ENCODE measurements at regions not wholly inside any gene's neighbourhood (a gene's known extent, or its start where the extent isn't known, plus 50 kb on each side); places are given as distances from the start of the nearest gene placed in this dataset.

DNA sequence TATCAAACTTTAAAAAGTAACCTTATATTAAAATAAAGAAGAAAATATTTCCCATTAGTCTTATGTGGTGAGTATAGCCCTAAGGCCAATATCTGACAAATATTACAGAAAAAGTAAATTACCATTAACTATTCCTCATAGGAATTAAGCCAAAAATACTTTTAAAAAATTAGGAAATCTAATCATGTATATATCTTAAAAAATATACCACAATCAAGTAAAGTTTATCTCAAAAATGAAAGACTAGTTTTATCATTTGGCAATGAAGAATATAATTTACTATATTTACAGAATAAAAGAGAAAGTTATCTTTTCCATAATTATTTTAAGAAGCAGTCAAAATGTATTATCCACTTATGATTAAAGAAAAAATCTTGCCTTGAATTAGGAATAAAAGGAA, 458.8 kb upstream of the ZNF462 start:
- Histone ChIP-seq H3K4me1 (ENCODE audit: insufficient read depth, poor library complexity, severe bottlenecking) (peaks cover 15% of the 10 kb centered on the region), H3K4me3 (ENCODE audit: severe bottlenecking) (no peak overlapping the region), H3K27me3 (ENCODE audit: insufficient read depth, poor library complexity, severe bottlenecking) (no peaks in the 10 kb centered on the region), H3K36me3 (ENCODE audit: low read depth) (no peaks in the 10 kb centered on the region), H3K27ac (ENCODE audit: poor library complexity, severe bottlenecking) (no peak overlapping the region), H3K9me3 (ENCODE audit: severe bottlenecking) (no peaks in the 10 kb centered on the region)
- TF ChIP-seq, protein P1, sequence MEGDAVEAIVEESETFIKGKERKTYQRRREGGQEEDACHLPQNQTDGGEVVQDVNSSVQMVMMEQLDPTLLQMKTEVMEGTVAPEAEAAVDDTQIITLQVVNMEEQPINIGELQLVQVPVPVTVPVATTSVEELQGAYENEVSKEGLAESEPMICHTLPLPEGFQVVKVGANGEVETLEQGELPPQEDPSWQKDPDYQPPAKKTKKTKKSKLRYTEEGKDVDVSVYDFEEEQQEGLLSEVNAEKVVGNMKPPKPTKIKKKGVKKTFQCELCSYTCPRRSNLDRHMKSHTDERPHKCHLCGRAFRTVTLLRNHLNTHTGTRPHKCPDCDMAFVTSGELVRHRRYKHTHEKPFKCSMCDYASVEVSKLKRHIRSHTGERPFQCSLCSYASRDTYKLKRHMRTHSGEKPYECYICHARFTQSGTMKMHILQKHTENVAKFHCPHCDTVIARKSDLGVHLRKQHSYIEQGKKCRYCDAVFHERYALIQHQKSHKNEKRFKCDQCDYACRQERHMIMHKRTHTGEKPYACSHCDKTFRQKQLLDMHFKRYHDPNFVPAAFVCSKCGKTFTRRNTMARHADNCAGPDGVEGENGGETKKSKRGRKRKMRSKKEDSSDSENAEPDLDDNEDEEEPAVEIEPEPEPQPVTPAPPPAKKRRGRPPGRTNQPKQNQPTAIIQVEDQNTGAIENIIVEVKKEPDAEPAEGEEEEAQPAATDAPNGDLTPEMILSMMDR (IDR thresholded peaks at IDR 0.05; ENCODE audit: poor library complexity, severe bottlenecking) = no peak
- ATAC-seq (ENCODE audit: low read depth) (no peak), DNase-seq (ENCODE audit: low spot score) (no peak)

DNA sequence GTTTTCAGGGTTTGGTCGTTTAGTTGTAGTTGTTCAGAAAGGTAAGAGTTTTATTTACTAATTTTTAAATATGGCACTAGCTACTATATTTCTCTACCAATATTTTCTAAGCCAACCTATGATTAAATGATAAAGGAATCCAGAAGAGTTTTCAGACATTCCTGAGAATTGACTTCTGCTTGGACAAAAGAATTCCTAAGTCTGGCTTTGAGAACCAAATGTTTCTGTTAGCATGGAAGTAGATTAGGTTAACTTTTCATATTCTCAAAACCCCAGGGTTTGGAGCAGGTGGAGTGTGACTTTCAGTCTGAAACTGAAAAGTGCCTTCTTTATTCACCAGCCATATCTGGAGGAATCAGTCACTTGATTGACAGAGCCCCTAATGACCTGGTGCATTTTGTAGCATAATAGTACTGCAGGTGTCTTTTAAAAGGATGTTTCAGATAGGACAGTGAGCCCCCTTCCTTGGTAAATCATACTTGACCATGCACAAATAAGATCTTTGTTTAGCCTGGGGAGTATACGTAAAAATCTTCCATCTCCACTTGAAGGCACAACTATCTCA, 457.0 kb upstream of the ZNF462 start:
- no peaks in the 10 kb centered on the region for H3K27me3 ChIP-seq (ENCODE audit: insufficient read depth, poor library complexity, severe bottlenecking)
- peaks cover 15% of the 10 kb centered on the region for H3K4me1 ChIP-seq (ENCODE audit: insufficient read depth, poor library complexity, severe bottlenecking)
- TF ChIP-seq, protein P1 (IDR thresholded peaks at IDR 0.05; ENCODE audit: poor library complexity, severe bottlenecking) = no peak
- ATAC-seq (ENCODE audit: low read depth) (peak; percentile 37; the same call in 2 of the 3 replicates), DNase-seq (ENCODE audit: low spot score) (no peak)
- no peaks in the 10 kb centered on the region for H3K9me3 ChIP-seq (ENCODE audit: severe bottlenecking)
- H3K27ac ChIP-seq (ENCODE audit: poor library complexity, severe bottlenecking) = peak overlapping the region; percentile 44
- no peaks in the 10 kb centered on the region for H3K36me3 ChIP-seq (ENCODE audit: low read depth)
- no peak overlapping the region for H3K4me3 ChIP-seq (ENCODE audit: severe bottlenecking)

DNA sequence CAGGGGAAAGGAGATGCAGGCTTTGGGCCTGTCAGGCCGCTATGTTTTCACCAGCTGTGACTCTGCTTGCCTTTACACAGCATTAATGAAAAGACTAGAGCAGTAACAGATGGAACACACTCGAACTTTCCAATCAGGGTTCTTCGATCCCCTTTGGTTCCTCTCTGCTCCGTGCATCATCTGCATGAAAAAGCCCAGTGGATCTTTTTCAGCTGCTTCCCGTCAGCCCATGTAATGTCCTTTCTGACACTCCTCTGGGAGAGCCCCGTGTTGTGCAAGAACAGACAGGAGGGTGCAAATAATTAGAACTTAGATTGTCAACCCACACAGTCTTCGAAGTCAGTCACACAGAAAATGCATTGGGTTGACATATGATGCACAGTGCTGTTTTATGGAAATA, 448.9 kb upstream of the ZNF462 start:
- H3K9me3 ChIP-seq (ENCODE audit: severe bottlenecking) = no peaks in the 10 kb centered on the region
- H3K4me1 ChIP-seq (ENCODE audit: insufficient read depth, poor library complexity, severe bottlenecking) = no peaks in the 10 kb centered on the region
- no peak overlapping the region for H3K27ac ChIP-seq (ENCODE audit: poor library complexity, severe bottlenecking)
- DNase-seq (ENCODE audit: low spot score) (no peak), ATAC-seq (ENCODE audit: low read depth) (no peak)
- H3K4me3 ChIP-seq (ENCODE audit: severe bottlenecking) = no peak overlapping the region
- H3K27me3 ChIP-seq (ENCODE audit: insufficient read depth, poor library complexity, severe bottlenecking) = no peaks in the 10 kb centered on the region
- H3K36me3 ChIP-seq (ENCODE audit: low read depth) = no peaks in the 10 kb centered on the region
- TF ChIP-seq, protein P1 (IDR thresholded peaks at IDR 0.05; ENCODE audit: poor library complexity, severe bottlenecking) = no peak

DNA sequence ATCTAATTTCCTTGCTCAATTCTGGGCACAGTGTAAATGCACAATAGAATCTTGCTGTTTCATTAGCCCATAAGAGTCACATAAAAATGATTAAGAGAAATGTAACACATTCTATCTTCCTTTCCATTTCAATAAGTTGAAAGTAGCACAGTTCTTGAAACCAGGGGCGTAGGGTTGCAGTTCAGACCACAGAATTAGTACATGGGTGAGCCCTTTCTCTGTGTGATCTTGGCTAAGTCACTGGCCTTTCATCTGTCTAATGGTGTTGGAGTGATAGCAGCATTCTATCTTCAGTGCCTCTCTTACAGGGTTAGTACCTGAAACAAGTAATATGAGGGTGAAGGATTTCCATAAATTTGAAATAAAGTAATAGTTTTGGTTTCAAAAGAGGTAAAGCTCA, 445.3 kb upstream of the ZNF462 start:
- Histone ChIP-seq H3K9me3 (ENCODE audit: severe bottlenecking) (no peaks in the 10 kb centered on the region), H3K27ac (ENCODE audit: poor library complexity, severe bottlenecking) (no peak overlapping the region), H3K27me3 (ENCODE audit: insufficient read depth, poor library complexity, severe bottlenecking) (no peaks in the 10 kb centered on the region), H3K36me3 (ENCODE audit: low read depth) (no peaks in the 10 kb centered on the region), H3K4me3 (ENCODE audit: severe bottlenecking) (no peak overlapping the region), H3K4me1 (ENCODE audit: insufficient read depth, poor library complexity, severe bottlenecking) (peaks cover 27% of the 10 kb centered on the region)
- ATAC-seq (ENCODE audit: low read depth) (no peak), DNase-seq (ENCODE audit: low spot score) (no peak)
- TF ChIP-seq, protein P1 (IDR thresholded peaks at IDR 0.05; ENCODE audit: poor library complexity, severe bottlenecking) = no peak

DNA sequence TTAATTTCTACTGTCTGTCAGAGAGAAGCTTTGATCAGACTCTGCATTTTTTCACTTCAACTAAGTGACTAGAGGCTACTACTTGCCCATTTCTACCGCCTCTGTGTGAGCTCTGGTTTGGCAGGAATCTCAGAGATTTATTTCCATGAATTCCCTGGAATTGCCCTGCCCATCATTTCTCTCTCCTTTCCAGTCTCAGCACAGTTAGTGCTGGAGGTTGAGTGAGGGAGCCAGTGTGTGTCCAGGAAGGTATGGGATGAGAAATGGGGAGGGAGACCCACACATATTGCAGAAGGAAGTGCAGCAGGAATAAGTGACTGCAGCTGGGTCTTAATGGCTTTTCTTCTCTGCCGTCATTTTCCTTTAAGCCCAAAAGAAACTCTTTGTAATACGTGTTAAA, 443.1 kb upstream of the ZNF462 start:
- TF ChIP-seq, protein P1 (IDR thresholded peaks at IDR 0.05; ENCODE audit: poor library complexity, severe bottlenecking) = no peak
- ATAC-seq (ENCODE audit: low read depth) (0 out of 3 replicates have a peak, but pooled peaks have one; percentile 20), DNase-seq (ENCODE audit: low spot score) (no peak)
- H3K27me3 ChIP-seq (ENCODE audit: insufficient read depth, poor library complexity, severe bottlenecking) = no peaks in the 10 kb centered on the region
- peak overlapping the region; percentile 60 for H3K27ac ChIP-seq (ENCODE audit: poor library complexity, severe bottlenecking)
- no peaks in the 10 kb centered on the region for H3K9me3 ChIP-seq (ENCODE audit: severe bottlenecking)
- H3K36me3 ChIP-seq (ENCODE audit: low read depth) = no peaks in the 10 kb centered on the region
- peaks cover 27% of the 10 kb centered on the region for H3K4me1 ChIP-seq (ENCODE audit: insufficient read depth, poor library complexity, severe bottlenecking)
- no peak overlapping the region for H3K4me3 ChIP-seq (ENCODE audit: severe bottlenecking)

Data from RWPE2 (cell line).